ENCODE measurements at regions not wholly inside any gene's neighbourhood (a gene's known extent, or its start where the extent isn't known, plus 50 kb on each side); places are given as distances from the start of the nearest gene placed in this dataset.
A peak's percentile ranks its signal among the peaks of the same experiment; 100 is the strongest.

- no peak overlapping the region for H3K9ac ChIP-seq (ENCODE audit: insufficient read depth, low read depth, low read length)
- H3K79me2 ChIP-seq (ENCODE audit: insufficient read depth, low read length) = no peaks in the 10 kb centered on the region
- H3K27me3 ChIP-seq (ENCODE audit: control insufficient read depth in 1 of 2, insufficient read depth in 2 of 2, low read length in 2 of 2) = no peaks in the 10 kb centered on the region
- no peaks in the 10 kb centered on the region for H3K9me3 ChIP-seq (ENCODE audit: low read length)
- H3K36me3 ChIP-seq (replicated peaks in 1 of 2; ENCODE audit: control insufficient read depth in 1 of 2, insufficient read depth in 2 of 2, low read length in 2 of 2) = no peaks in the 10 kb centered on the region
- H2AFZ ChIP-seq (ENCODE audit: low read length) = no peak overlapping the region
- no TSS peak for BruUV-seq (replicated peaks)
- intact Hi-C loops (cut with micrococcal nuclease; ENCODE audit: unreplicated experiment) = no loop called here
- TF ChIP-seq MEIS2 (CRISPR knock-in tag; IDR thresholded peaks at IDR 0.05) (no peak), ZNF687 (CRISPR knock-in tag; IDR thresholded peaks at IDR 0.05) (peak; percentile 37; the same call in 1 of the 2 replicates), ZBTB33 (CRISPR knock-in tag; IDR thresholded peaks at IDR 0.05) (peak; percentile 62; the same call in 1 of the 2 replicates), SMARCE1 (IDR thresholded peaks at IDR 0.05; ENCODE audit: borderline replicate concordance) (no peak)
- no peak for ATAC-seq
- H3K4me2 ChIP-seq (ENCODE audit: low read depth, low read length) = no peak overlapping the region
- DNase-seq (ENCODE audit: low spot score) = no peak
- FAIRE-seq = no peak
- no peak overlapping the region for H3K27ac ChIP-seq (ENCODE audit: extremely low read length, insufficient read depth, low read length)
- H4K20me1 ChIP-seq (ENCODE audit: insufficient read depth, low read length) = no peaks in the 10 kb centered on the region
- ChIA-PET POLR2A (no interaction called here), CTCF (ENCODE audit: low intra/inter-chr PET ratio, low total read pairs) (no interaction called here)
- WGBS (ENCODE audit: low lambda C conversion rate) = 100% methylated on average over 3 of the region's 6 CpGs
- in situ Hi-C loops (cut with HindIII; ENCODE audit: extremely low pct_ligation_motif_present, low pct_unique_long_range_greater_than_20kb) = no loop called here
- no peak overlapping the region for H3K4me3 ChIP-seq (replicated peaks in 1 of 3; ENCODE audit: insufficient read depth in 1 of 3, low read depth in 2 of 3, low read length in 3 of 3)
- peaks cover 100% of the 10 kb centered on the region for H3K4me1 ChIP-seq (ENCODE audit: insufficient read depth, low read length)
Observed at GRCh38 chr1:234882898-234883297, 245.7 kb downstream of the TOMM20 start.
